HG03571 (cell line): ENCODE measurements at regions not wholly inside any gene's neighbourhood (a gene's known extent, or its start where the extent isn't known, plus 50 kb on each side); places are given as distances from the start of the nearest gene placed in this dataset.

Experiments used
- ATAC-seq: cut with Tn5 transposase; IDR thresholded peaks from one replicate; pipeline ENCODE4 v1.9.1; 2021; ENCODE audit not compliant: unreplicated experiment

GRCh38 chr2:129741623-129742022 lies 237.8 kb upstream of the RAB6C start:
- no peak for ATAC-seq

GRCh38 chr2:129742415-129743180 lies 236.9 kb upstream of the RAB6C start:
- no peak for ATAC-seq

- ATAC-seq: no peak
Observed at GRCh38 chr2:129744141-129744540, 235.3 kb upstream of the RAB6C start.

- ATAC-seq: no peak
Observed at GRCh38 chr2:129744649-129745048, 234.8 kb upstream of the RAB6C start.

DNA sequence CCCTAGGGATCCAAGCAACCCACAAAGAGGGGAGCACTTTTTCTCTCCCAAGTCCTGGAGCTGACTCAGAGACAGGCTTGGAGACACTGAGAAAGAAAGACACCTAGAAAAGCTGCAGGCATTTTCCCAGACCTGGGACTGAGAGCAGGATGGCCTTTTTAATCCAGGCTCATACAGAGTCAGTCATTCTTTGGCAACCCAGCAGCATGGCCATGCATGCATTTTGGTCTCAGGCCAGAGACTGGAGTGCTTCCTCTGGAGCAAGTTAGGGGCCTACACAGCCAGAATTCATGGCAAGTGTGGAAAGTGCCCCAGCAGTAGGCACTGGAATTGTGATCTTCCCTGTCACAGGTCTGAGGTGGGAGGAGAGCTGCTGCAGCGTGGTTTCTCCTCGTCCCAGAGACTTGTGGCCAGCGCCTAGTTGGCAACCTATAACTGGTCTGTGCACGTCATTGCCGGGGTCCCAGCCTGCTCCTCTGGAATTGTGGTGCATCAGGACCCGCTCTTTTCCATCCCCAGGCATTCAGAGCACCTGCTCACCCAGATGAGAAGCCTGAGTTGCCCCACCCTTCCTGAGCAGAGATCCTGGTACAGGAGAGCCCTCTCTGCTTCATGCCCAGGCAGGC lies 231.9 kb upstream of the RAB6C start:
- ATAC-seq: no peak

GRCh38 chr2:129748250-129748649 lies 231.2 kb upstream of the RAB6C start:
- no peak for ATAC-seq

DNA sequence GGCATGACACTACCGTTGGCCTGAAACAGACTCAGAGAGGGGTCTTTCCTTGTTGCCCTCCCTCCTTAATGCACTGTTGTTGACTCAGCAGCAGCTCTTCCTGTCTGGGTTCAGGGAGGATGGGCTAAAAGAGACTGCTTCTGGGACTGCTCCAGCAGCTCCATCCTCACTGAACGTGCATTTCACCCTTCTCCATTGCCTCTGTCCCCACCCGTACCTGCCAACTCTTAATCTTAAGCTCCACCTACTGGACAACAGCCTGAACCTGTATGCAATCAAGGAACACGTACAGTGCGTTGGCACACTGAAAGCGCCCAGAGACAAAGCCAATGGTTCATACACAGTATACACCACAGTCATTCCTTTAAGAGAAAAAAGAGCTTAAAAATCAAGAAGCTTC lies 230.8 kb upstream of the RAB6C start:
- ATAC-seq: no peak

DNA sequence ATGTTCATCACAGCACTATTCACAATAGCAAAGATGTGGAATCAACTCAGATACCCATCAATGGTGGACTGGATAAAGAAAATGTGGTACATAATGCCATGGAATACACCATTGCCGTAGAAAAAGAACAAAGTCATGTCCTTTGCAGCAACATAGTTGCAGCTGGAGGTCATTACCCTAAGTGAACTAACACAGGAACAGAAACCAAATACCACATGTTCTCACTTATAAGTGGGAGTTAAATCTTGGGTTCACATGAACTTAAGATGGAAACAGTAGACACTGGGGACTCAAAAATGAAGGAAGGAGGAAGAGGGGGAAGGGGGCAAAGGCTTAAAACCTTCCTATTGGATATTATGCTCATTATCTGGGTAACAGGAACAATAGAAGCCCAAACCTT lies 228.1 kb upstream of the RAB6C start:
- no peak for ATAC-seq

DNA sequence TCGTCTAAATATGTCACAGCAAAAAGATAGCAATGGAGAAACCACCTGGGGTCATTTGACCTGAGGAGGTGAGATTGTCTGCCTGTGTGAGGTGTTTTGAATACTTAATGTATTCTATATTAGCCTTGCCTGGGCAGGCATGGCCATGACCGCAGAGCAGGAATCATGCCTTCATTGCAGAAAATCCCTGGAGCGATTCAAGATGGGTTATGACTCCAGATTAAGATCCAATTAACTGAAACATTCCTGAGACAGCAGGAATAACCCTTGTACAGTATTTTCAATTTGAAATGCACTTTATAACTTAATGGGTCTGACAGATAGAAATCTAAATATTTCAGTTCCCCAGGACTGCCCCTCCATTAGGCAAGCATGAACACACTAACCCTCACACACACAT lies 227.3 kb upstream of the RAB6C start:
- ATAC-seq: no peak

DNA sequence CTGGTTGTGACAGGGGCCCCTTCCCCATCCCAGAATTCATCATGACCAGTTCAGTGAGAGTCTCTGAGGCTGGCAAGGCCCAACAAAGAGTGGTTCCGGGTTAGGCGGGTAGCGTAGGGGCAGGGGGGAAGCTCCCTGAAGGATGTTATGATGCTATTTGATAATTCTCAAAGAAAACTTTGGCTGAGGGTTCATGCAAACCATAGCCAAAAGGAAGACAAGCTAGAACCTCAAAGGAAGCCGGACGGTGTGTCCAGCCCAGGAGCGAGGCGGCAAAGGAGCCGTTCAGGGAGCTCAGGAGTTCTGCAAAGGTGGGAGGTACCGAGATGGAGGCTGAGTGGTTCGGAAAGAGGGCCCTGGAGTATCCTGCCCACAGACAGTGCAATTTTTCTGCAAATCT lies 226.8 kb upstream of the RAB6C start:
- ATAC-seq: no peak

DNA sequence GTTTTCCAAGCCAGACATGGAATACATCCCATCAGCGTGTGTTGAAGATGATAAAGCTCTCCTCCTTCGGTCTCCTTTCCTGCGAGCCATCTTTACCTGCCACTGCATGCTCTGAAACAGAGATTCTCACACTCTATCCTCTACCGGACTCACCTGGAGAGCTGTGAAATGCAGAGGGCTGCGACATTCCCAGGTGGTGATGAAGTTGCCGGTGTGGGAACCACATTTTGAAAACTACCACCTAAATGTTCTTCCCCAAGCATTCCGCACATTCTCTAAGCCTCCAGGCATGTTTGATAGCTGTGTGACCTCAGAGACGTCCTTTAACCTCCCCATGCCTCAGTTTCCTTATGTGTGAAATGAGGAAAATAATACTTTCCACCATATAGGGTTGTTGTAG lies 226.2 kb upstream of the RAB6C start:
- no peak for ATAC-seq

DNA sequence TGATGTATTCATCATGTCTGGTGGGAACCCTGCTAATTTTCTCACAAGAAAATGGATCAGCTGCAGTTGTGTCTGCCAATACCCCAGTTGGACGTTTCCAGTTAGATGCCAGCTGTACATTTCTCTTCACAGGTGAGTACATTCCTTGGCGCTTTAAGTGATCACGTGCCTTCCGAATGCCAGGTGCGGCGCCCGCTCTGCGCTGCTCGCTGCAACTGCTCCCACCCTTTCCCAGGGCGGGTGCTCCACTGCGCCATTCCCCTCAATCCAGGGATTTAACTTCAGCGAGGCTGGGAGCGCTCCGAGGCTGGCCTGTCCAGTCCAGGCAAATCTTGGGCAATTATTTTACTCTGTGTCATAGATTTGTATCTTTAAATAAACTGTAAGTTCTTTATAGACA lies 225.0 kb upstream of the RAB6C start:
- ATAC-seq: no peak

GRCh38 chr2:129754831-129755230 lies 224.6 kb upstream of the RAB6C start:
- ATAC-seq: no peak

DNA sequence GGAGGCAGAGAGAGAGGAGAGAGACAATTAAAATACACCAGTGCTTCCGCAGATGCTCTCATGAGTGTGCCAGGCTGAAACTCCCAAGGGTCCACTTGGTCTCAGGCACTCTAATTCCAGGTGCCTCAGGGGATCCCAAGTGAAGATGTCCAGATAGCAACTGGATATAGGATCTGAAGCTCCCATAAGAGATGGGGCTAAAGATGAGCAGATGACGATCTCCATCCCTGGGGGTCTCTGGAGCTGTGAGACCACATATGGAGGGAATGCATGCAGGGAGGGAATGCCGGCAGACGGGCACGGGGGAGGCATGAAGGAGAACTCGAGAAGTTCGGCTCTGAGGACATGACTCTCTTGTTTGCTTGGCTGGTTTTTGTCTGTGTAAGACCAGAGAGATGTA lies 223.7 kb upstream of the RAB6C start:
- ATAC-seq: no peak

- ATAC-seq: no peak
Observed at GRCh38 chr2:129756276-129756675, 223.2 kb upstream of the RAB6C start.

- no peak for ATAC-seq
Observed at GRCh38 chr2:129757366-129757914, 222.0 kb upstream of the RAB6C start.

DNA sequence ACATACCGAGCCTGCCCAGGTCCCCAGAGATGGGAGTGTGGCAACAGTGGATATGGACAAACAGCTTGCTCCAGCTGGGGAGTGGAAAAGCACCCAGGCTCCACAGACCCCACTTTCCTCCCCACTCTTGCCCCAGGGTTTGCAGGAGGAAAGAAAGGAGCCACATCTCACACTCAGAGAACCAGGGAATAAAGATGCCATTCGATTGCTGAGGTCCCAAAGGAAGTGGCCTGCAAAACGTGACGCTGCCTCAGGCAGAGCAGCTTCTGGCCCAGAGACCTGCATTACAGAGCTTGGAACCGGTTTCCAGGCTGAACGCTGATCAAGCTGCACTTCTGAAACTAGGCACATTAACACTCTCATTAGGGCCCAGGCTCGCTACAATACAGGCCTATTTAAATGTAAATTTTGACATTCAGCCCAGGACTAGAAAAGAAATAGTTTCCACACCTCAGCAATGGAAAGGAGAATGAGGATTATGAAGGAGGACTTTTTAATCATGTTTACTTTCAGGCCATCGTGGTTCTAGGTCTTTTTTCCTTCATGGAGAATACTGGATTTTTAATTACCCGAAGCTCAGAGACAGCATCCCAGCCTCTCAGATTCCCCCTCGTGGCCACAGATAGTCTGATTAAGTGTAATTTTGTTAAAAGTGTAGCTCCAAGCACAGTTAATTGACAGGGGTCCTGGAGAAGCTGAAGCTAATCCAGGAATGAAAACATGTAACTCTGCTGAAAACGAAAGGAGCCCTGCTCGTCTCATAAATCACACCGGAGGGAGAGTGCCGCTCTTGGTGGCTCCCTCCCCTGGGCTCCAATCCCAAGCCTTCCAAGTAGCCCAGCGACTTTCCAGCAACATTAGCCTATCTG lies 221.3 kb upstream of the RAB6C start:
- no peak for ATAC-seq

DNA sequence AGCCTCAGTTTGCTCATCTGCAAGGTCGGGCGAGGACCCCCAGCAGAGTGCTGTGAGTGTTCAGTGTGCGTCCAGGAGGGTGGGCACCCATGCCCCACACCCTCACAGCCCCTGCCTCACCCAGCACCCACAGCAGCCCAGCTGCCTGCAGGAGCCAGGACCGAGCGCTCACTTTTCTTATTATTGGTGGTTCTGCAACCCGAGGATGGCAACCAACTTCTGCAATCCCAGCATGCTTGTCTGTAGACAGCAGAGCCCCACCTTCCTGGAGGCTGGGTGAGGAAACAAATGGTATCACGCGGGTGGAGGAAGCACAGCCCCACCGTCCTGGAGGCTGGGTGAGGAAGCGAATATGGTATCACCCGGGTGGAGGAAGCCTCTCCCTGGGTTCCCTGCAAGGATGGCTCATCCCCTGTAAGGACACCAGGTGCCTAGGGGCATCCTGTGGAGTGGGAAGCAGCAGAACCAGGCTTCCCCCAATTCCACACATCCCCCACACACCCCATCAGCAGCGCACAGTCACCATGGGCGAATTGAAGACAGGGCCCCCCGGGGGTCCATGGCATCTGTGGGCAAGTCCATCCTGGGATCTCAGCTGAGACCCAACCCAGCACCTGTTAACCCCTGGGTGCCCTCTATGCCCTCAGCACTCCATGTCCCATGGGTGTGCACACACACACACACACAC lies 220.5 kb upstream of the RAB6C start:
- ATAC-seq: no peak

DNA sequence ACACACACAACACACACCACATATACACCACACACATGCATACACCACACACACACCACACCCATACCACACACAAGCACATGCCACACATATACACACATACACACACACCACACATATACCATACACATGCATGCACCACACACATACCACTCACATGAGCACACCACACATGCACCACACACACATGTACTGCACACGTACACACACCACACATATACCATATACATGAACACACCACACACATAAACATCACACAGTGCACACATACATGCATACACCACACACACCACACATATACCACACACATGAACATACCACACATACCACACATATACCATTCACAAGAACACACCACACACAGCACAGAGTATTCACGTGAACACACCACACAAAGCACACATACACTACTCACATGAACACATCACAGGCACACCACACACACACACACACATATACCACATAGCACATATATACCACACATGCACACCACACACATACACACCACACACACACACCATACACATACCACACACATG lies 219.9 kb upstream of the RAB6C start:
- ATAC-seq: no peak

GRCh38 chr2:129760669-129761068 lies 218.8 kb upstream of the RAB6C start:
- ATAC-seq: no peak

DNA sequence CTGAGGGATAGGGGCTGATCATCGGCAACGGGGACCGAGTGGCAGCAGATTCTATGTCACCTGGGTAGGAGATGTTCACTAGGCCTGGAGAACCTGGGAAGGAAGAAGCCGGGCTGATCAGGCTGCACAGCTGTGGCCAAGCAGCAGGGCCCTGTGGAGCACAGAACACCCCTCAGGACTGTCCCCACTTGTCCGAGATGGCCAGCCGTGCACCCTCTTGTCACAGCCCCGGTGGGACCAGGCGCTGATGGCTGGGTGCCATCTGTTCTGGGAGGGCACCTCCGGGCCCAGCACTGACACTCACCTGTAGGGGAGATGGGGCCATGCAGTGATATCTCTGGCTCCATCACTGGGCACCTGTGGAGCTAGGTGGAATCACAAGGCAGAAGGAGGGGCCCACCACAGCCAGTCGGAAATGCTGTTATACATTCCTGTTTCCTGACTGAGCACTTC lies 217.9 kb upstream of the RAB6C start:
- ATAC-seq: no peak
